NT2/D1 (cell line): ENCODE measurements at regions not wholly inside any gene's neighbourhood (a gene's known extent, or its start where the extent isn't known, plus 50 kb on each side); places are given as distances from the start of the nearest gene placed in this dataset.

Experiments used
- SUZ12 ChIP-seq: IDR thresholded peaks from 2 replicates; pipeline ENCODE4 v1.6.1; 2011; ENCODE audit not compliant: insufficient read length, insufficient read depth; ENCODE audit errors: extremely low read depth
- YY1 ChIP-seq: IDR thresholded peaks from 2 replicates; pipeline ENCODE4 v1.6.1; 2011; ENCODE audit not compliant: insufficient read length, insufficient read depth
- ZNF274 ChIP-seq: IDR thresholded peaks from 2 replicates; pipeline ENCODE4 v1.6.1; 2011; ENCODE audit warnings: mild to moderate bottlenecking, low read depth, low read length

DNA sequence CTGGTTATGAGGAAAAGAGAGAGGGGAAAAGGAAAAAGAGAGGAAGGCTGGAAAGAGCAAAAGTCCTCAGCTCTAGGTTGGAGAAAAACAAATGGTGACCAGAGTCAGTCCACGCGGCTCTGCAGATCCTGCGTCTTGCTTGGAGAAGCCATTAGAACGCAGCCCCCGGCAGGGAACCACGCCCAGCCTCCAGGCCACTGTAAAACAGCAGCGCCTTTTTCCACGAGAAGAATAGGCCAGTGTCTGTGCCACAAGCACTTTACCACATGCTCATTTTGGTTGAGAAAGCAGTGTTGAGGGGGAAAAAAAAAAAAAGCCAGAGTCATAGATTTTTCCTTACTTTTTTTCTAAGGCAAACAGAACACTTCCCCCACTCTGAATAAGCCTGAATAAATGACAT, 846.9 kb upstream of the ADAMTS5 start:
- TF ChIP-seq SUZ12 (no peak), YY1 (peak; percentile 12), ZNF274 (no peak)
